Kidney glomerular epithelial cell (primary cell): ENCODE measurements at regions not wholly inside any gene's neighbourhood (a gene's known extent, or its start where the extent isn't known, plus 50 kb on each side); places are given as distances from the start of the nearest gene placed in this dataset.

ENCODE experiments used
- DNase-seq: peaks from one replicate; lab custom pipeline; 2025; lab: John Stamatoyannopoulos, UW

GRCh38 chr21:22399681-22400514 lies 1401.7 kb downstream of the NCAM2 start:
- no peak for DNase-seq

GRCh38 chr21:22409571-22409970 lies 1411.4 kb downstream of the NCAM2 start:
- DNase-seq, result no peak

GRCh38 chr21:22416555-22416954 lies 1418.3 kb downstream of the NCAM2 start:
- DNase-seq, result no peak

GRCh38 chr21:22421416-22422180 lies 1423.4 kb downstream of the NCAM2 start:
- DNase-seq, result no peak

GRCh38 chr21:22438428-22439086 lies 1440.3 kb downstream of the NCAM2 start:
- no peak for DNase-seq

- DNase-seq, result no peak
These were observed 1446.8 kb downstream of the NCAM2 start for GRCh38 chr21:22444990-22445389.

- no peak for DNase-seq
These were observed 1452.3 kb downstream of the NCAM2 start for GRCh38 chr21:22450507-22450906.

- DNase-seq, result no peak
These were observed 1458.0 kb downstream of the NCAM2 start for GRCh38 chr21:22456241-22456640.

GRCh38 chr21:22468893-22469292 lies 1470.7 kb downstream of the NCAM2 start:
- no peak for DNase-seq

GRCh38 chr21:22474403-22474802 lies 1476.2 kb downstream of the NCAM2 start:
- no peak for DNase-seq

GRCh38 chr21:22476214-22476613 lies 1478.0 kb downstream of the NCAM2 start:
- DNase-seq, result no peak

- DNase-seq, result no peak
These were observed 1478.8 kb downstream of the NCAM2 start for GRCh38 chr21:22476726-22477646.

GRCh38 chr21:22490049-22490448 lies 1491.8 kb downstream of the NCAM2 start:
- no peak for DNase-seq

- no peak for DNase-seq
These were observed 1518.0 kb downstream of the NCAM2 start for GRCh38 chr21:22516230-22516629.

GRCh38 chr21:22535630-22536029 lies 1537.4 kb downstream of the NCAM2 start:
- DNase-seq, result no peak

GRCh38 chr21:22536509-22536908 lies 1538.3 kb downstream of the NCAM2 start:
- DNase-seq, result no peak

- no peak for DNase-seq
These were observed 1546.5 kb downstream of the NCAM2 start for GRCh38 chr21:22544747-22545146.

- DNase-seq, result no peak
These were observed 1554.2 kb downstream of the NCAM2 start for GRCh38 chr21:22552390-22552789.

GRCh38 chr21:22554690-22555316 lies 1556.6 kb downstream of the NCAM2 start:
- DNase-seq, result no peak

- no peak for DNase-seq
These were observed 1558.6 kb downstream of the NCAM2 start for GRCh38 chr21:22556829-22557228.

- no peak for DNase-seq
These were observed 1563.7 kb downstream of the NCAM2 start for GRCh38 chr21:22561946-22562345.
